SK-N-SH (cell line): ENCODE measurements at regions not wholly inside any gene's neighbourhood (a gene's known extent, or its start where the extent isn't known, plus 50 kb on each side); places are given as distances from the start of the nearest gene placed in this dataset.

Experiments
- CTCF ChIA-PET: fragments of 300-600, 350-600 bp; formaldehyde crosslinking; extraction: SDS; loops from one replicate; lab custom pipeline; 2021; lab: Yijun Ruan, JAX
- POLR2A ChIA-PET: fragments of 350-600 bp; sonication (Branson Sonifier 250); formaldehyde crosslinking; extraction: SDS; loops from one replicate; lab custom pipeline; 2020; ENCODE audit warnings: antibody characterized with exemption, inconsistent platforms; lab: Yijun Ruan, JAX
- DNase-seq: peaks from one replicate; pipeline ENCODE4 v3.0.0; 2012
- H2AFZ ChIP-seq: fragments of 200-600 bp; sonication (generic); 2 replicates; pipeline ENCODE4 v1.8.1; 2016; ENCODE audit warnings: antibody characterized with exemption, mild to moderate bottlenecking, low read depth
- H3F3A ChIP-seq: fragments of 200-600 bp; sonication (generic); replicated peaks from 2 replicates; pipeline ENCODE3; 2016; ENCODE audit warnings: antibody characterized with exemption, mild to moderate bottlenecking; ENCODE audit not compliant: insufficient read depth
- H3K27ac ChIP-seq, 2 experiments: fragments of 200-500 bp in 1 of 2; fragments of 200-600 bp in 1 of 2; sonication (Bioruptor generic) in 1 of 2; sonication (generic), shearing (Covaris generic) in 1 of 2; 2 replicates each; pipeline versions ENCODE4 v1.5.1 to v1.6.1; 2014 to 2016; ENCODE audit warnings: low read depth in 2 of 2, inconsistent platforms in 1 of 2, low read length in 1 of 2, mild to moderate bottlenecking in 1 of 2, mixed read lengths in 1 of 2
- H3K27me3 ChIP-seq: fragments of 200-600 bp; sonication (generic), shearing (Covaris generic); 2 replicates; pipeline ENCODE4 v1.6.1; 2016; ENCODE audit warnings: mixed run types; ENCODE audit not compliant: insufficient read depth
- H3K36me3 ChIP-seq, 2 experiments: fragments of 200-500 bp in 1 of 2; fragments of 200-600 bp in 1 of 2; sonication (Bioruptor generic) in 1 of 2; sonication (generic) in 1 of 2; replicated peaks in 1 of 2; 2 replicates each; pipeline versions ENCODE3 to v1.5.1; 2014 to 2016; ENCODE audit warnings: low read length in 1 of 2, mild to moderate bottlenecking in 1 of 2; ENCODE audit not compliant: insufficient read depth in 2 of 2, control insufficient read depth in 1 of 2
- H3K4me1 ChIP-seq, 2 experiments: fragments of 200-500 bp in 1 of 2; fragments of 200-600 bp in 1 of 2; sonication (Bioruptor generic) in 1 of 2; sonication (generic), shearing (Covaris generic) in 1 of 2; 2 replicates each; pipeline versions ENCODE4 v1.5.1 to v1.6.1; 2014 to 2016; ENCODE audit warnings: low read depth in 1 of 2, low read length in 1 of 2, mixed run types in 1 of 2; ENCODE audit not compliant: insufficient read depth in 2 of 2, control insufficient read depth in 1 of 2
- H3K4me2 ChIP-seq: fragments of 200-600 bp; sonication (generic), shearing (Covaris generic); 2 replicates; pipeline ENCODE4 v1.6.1; 2017; ENCODE audit warnings: mixed run types
- H3K4me3 ChIP-seq, 2 experiments: fragments of 200-500 bp in 1 of 2; fragments of 200-600 bp in 1 of 2; sonication (Bioruptor generic) in 1 of 2; sonication (generic), shearing (Covaris generic) in 1 of 2; 2 replicates each; pipeline versions ENCODE4 v1.5.1 to v1.8.1; 2014 to 2016; ENCODE audit warnings: low read depth in 2 of 2, inconsistent platforms in 1 of 2, low read length in 1 of 2, mild to moderate bottlenecking in 1 of 2, mixed read lengths in 1 of 2, moderate library complexity in 1 of 2
- H3K79me2 ChIP-seq: fragments of 200-600 bp; sonication (generic); 2 replicates; pipeline ENCODE4 v1.8.1; 2017; ENCODE audit warnings: mild to moderate bottlenecking; ENCODE audit not compliant: insufficient read depth
- H3K9ac ChIP-seq: fragments of 200-600 bp; sonication (generic); 2 replicates; pipeline ENCODE4 v1.6.1; 2017; ENCODE audit warnings: mixed run types
- H3K9me2 ChIP-seq: fragments of 200-600 bp; sonication (generic); 2 replicates; pipeline ENCODE4 v1.6.1; 2017; ENCODE audit warnings: mixed run types
- H3K9me3 ChIP-seq: fragments of 200-600 bp; sonication (generic); 2 replicates; pipeline ENCODE4 v1.6.1; 2017; ENCODE audit warnings: mixed run types, mild to moderate bottlenecking, moderate library complexity
- H4K20me1 ChIP-seq: fragments of 200-600 bp; sonication (generic); 2 replicates; pipeline ENCODE4 v1.6.1; 2017; ENCODE audit warnings: mild to moderate bottlenecking, mixed run types; ENCODE audit not compliant: insufficient read depth
- CHD2 ChIP-seq: fragments of 150-350 bp; IDR thresholded peaks from 2 replicates; pipeline ENCODE4 v1.6.1; 2018; ENCODE audit warnings: low read length; ENCODE audit not compliant: partially characterized antibody
- CTCF ChIP-seq: fragments of 200-600 bp; sonication (generic); IDR thresholded peaks from 2 replicates; pipeline ENCODE4 v1.6.1; 2017; ENCODE audit warnings: antibody characterized with exemption, mild to moderate bottlenecking, moderate library complexity
- EP300 ChIP-seq, 2 experiments: IDR thresholded peaks; 2 replicates each; pipeline versions ENCODE4 v1.4.0 to v1.6.1; 2012; ENCODE audit warnings: borderline replicate concordance in 1 of 2, low read depth in 1 of 2, low read length in 1 of 2
- FOXM1 ChIP-seq: IDR thresholded peaks from 2 replicates; pipeline ENCODE4 v1.4.0; 2012; ENCODE audit warnings: low read depth, mild to moderate bottlenecking
- GABPA ChIP-seq: IDR thresholded peaks from 2 replicates; pipeline ENCODE4 v1.4.0; 2012; ENCODE audit warnings: low read depth, mild to moderate bottlenecking
- IRF3 ChIP-seq: fragments of 150-350 bp; IDR thresholded peaks from 2 replicates; pipeline ENCODE4 v1.6.1; 2016; ENCODE audit warnings: mild to moderate bottlenecking, low read depth, low read length
- NRF1 ChIP-seq: IDR thresholded peaks from 2 replicates; pipeline ENCODE4 v1.6.1; 2012; ENCODE audit warnings: low read depth, mild to moderate bottlenecking, low read length
- RCOR1 ChIP-seq: fragments of 150-350 bp; IDR thresholded peaks from 2 replicates; pipeline ENCODE4 v1.6.1; 2017; ENCODE audit warnings: antibody characterized with exemption, low read length
- RXRA ChIP-seq: IDR thresholded peaks from 2 replicates; pipeline ENCODE4 v1.4.0; 2012; ENCODE audit warnings: low read depth, mild to moderate bottlenecking, borderline replicate concordance
- SMC3 ChIP-seq: IDR thresholded peaks from 2 replicates; pipeline ENCODE4 v1.6.1; 2012; ENCODE audit warnings: low read depth, low read length, improper control_type of control experiment
- TAF1 ChIP-seq: IDR thresholded peaks from 2 replicates; pipeline ENCODE4 v1.6.1; 2012; ENCODE audit warnings: low read depth, mild to moderate bottlenecking, low read length, moderate library complexity, borderline replicate concordance
- TCF12 ChIP-seq: IDR thresholded peaks from 2 replicates; pipeline ENCODE4 v1.4.0; 2012
- TEAD4 ChIP-seq: IDR thresholded peaks from 2 replicates; pipeline ENCODE4 v1.4.0; 2012; ENCODE audit warnings: mild to moderate bottlenecking, borderline replicate concordance; ENCODE audit not compliant: insufficient read depth
- YY1 ChIP-seq: IDR thresholded peaks from 2 replicates; pipeline ENCODE4 v1.4.0; 2012; ENCODE audit warnings: low read depth, mild to moderate bottlenecking
- ZBTB33 ChIP-seq: IDR thresholded peaks from 2 replicates; pipeline ENCODE4 v1.4.0; 2012; ENCODE audit warnings: low read depth, borderline replicate concordance
- WGBS: methylation state at CpG from one replicate; pipeline ENCODE4 v1.1.6; 2017; ENCODE audit warnings: low lambda C conversion rate; 5-methylcytosine and 5-hydroxymethylcytosine counted together
- TF ChIP-seq, protein P1 (sequence below): IDR thresholded peaks from 2 replicates; pipeline ENCODE4; 2012

- Histone ChIP-seq H3K9me2 (no peaks in the 10 kb centered on the region), H3K36me3 (no peaks in the 10 kb centered on the region), H3K4me1 (no peaks in the 10 kb centered on the region), H3K27me3 (no peaks in the 10 kb centered on the region), H2AFZ (no peak overlapping the region), H3K9me3 (no peaks in the 10 kb centered on the region), H4K20me1 (no peaks in the 10 kb centered on the region), H3K27ac (no peak overlapping the region), H3K79me2 (no peaks in the 10 kb centered on the region), H3K4me3 (no peak overlapping the region), H3K9ac (no peak overlapping the region), H3F3A (no peaks in the 10 kb centered on the region), H3K4me2 (no peak overlapping the region)
- no peak for DNase-seq
- ChIA-PET POLR2A (no interaction called here), CTCF (no interaction called here)
- 48% methylated on average over 16 of the region's 37 CpGs for WGBS
- TF ChIP-seq TCF12 (no peak), CHD2 (no peak), RCOR1 (no peak), SMC3 (no peak), NRF1 (no peak), EP300 (IDR thresholded peaks at IDR 0.05; ENCODE audit: borderline replicate concordance in 1 of 2, low read depth in 1 of 2, low read length in 1 of 2) (no peak)
- TF ChIP-seq, protein P1, sequence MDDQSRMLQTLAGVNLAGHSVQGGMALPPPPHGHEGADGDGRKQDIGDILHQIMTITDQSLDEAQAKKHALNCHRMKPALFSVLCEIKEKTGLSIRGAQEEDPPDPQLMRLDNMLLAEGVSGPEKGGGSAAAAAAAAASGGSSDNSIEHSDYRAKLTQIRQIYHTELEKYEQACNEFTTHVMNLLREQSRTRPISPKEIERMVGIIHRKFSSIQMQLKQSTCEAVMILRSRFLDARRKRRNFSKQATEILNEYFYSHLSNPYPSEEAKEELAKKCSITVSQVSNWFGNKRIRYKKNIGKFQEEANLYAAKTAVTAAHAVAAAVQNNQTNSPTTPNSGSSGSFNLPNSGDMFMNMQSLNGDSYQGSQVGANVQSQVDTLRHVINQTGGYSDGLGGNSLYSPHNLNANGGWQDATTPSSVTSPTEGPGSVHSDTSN = no peak
Measured at GRCh38 chrX:117768861-117769604, 347.6 kb downstream of the KLHL13 start.

- no peak for TF ChIP-seq SMC3
- no peak for TF ChIP-seq CHD2
- TF ChIP-seq GABPA = no peak
- no peak for TF ChIP-seq FOXM1
- no peak for TF ChIP-seq RCOR1
- no peak for TF ChIP-seq ZBTB33
- TF ChIP-seq YY1 = no peak
- TF ChIP-seq TEAD4 = no peak
- TF ChIP-seq RXRA = no peak
- TF ChIP-seq CTCF = no peak
- TF ChIP-seq IRF3 = no peak
- TF ChIP-seq TAF1 = no peak
- TF ChIP-seq, all 33 proteins: peak for 0
- no peak for DNase-seq
- H3K4me3 ChIP-seq = no peak overlapping the region
- no peaks in the 10 kb centered on the region for H3K27me3 ChIP-seq
- H2AFZ ChIP-seq = no peak overlapping the region
- POLR2A ChIA-PET = no interaction called here
- no peaks in the 10 kb centered on the region for H3F3A ChIP-seq
- no peaks in the 10 kb centered on the region for H3K4me1 ChIP-seq
- WGBS = 12% methylated on average over 1 of the region's 1 CpG
- H3K36me3 ChIP-seq = no peaks in the 10 kb centered on the region
- no peak overlapping the region for H3K4me2 ChIP-seq
- H3K9me2 ChIP-seq = no peaks in the 10 kb centered on the region
- CTCF ChIA-PET = no interaction called here
- H4K20me1 ChIP-seq = no peaks in the 10 kb centered on the region
- H3K9me3 ChIP-seq = no peaks in the 10 kb centered on the region
- no peaks in the 10 kb centered on the region for H3K79me2 ChIP-seq
- no peak overlapping the region for H3K27ac ChIP-seq
- no peak overlapping the region for H3K9ac ChIP-seq
Measured at GRCh38 chrX:117765211-117765610, 351.4 kb downstream of the KLHL13 start.
